Choroid plexus epithelial cell (primary cell): ENCODE measurements at regions not wholly inside any gene's neighbourhood (a gene's known extent, or its start where the extent isn't known, plus 50 kb on each side); places are given as distances from the start of the nearest gene placed in this dataset.

Experiments
- DNase-seq: peaks from one replicate; pipeline ENCODE4 v3.0.0-alpha.2; 2010; ENCODE audit warnings: low read depth
- H3K4me3 ChIP-seq: 2 replicates; pipeline ENCODE4 v1.5.1; 2011; ENCODE audit warnings: low read depth, mild to moderate bottlenecking, control low read depth, low read length, moderate library complexity
- CTCF ChIP-seq: conservative IDR thresholded peaks from 2 replicates; pipeline ENCODE4 v1.5.1; 2011; ENCODE audit warnings: low read depth, mild to moderate bottlenecking, control low read depth, inconsistent platforms, low read length, moderate library complexity

- TF ChIP-seq CTCF, result no peak
- no peak overlapping the region for H3K4me3 ChIP-seq
- no peak for DNase-seq
Measured at GRCh38 chrX:82081027-82081426, 879.1 kb downstream of the SH3BGRL start.

- no peak for TF ChIP-seq CTCF
- no peak overlapping the region for H3K4me3 ChIP-seq
- no peak for DNase-seq
Measured at GRCh38 chrX:82087699-82088098, 885.8 kb downstream of the SH3BGRL start.

- TF ChIP-seq CTCF, result no peak
- no peak overlapping the region for H3K4me3 ChIP-seq
- DNase-seq, result no peak
Measured at GRCh38 chrX:82092307-82092706, 890.4 kb downstream of the SH3BGRL start.

- no peak overlapping the region for H3K4me3 ChIP-seq
- DNase-seq, result no peak
- TF ChIP-seq CTCF, result no peak
Measured at GRCh38 chrX:82125103-82125502, 923.2 kb downstream of the SH3BGRL start.

- H3K4me3 ChIP-seq, result no peak overlapping the region
- DNase-seq, result no peak
- TF ChIP-seq CTCF, result no peak
Measured at GRCh38 chrX:82127228-82128123, 925.6 kb downstream of the SH3BGRL start.

GRCh38 chrX:82134378-82134777 is 932.5 kb downstream of the SH3BGRL start:
- TF ChIP-seq CTCF, result no peak
- no peak overlapping the region for H3K4me3 ChIP-seq
- DNase-seq, result no peak

- H3K4me3 ChIP-seq, result no peak overlapping the region
- no peak for DNase-seq
- no peak for TF ChIP-seq CTCF
Measured at GRCh38 chrX:82141942-82142341, 940.0 kb downstream of the SH3BGRL start.
